ENCODE measurements at regions not wholly inside any gene's neighbourhood (a gene's known extent, or its start where the extent isn't known, plus 50 kb on each side); places are given as distances from the start of the nearest gene placed in this dataset.

DNA sequence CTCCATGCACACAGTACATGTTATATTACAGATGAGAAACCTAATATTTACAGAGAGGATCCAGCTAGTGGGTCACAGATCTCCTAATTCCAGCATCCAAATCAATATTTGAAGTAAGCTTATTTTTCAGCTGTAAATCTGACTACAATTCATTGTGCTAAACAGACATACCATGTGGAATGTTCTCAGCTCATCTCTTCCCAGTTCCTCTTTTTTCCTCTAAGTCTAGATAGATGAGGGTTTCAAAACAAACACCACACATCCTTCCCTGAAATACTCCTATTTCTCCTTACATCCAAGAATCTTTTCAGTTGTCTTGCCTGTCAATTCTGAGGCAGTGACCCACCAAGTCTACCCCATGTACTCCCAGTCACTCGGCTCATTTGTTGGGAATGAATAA lies 200.7 kb upstream of the PIK3C3 start:
- no peak for TF ChIP-seq ATF3 (IDR thresholded peaks at IDR 0.05)
- no peak overlapping the region for H3K27ac ChIP-seq (ENCODE audit: low read depth in 1 of 2, low read length in 2 of 2)
- no peaks in the 10 kb centered on the region for H3K9me3 ChIP-seq (ENCODE audit: control insufficient read depth in 4 of 4, low read length in 3 of 4)
- H3K36me3 ChIP-seq (ENCODE audit: control insufficient read depth in 4 of 4, insufficient read depth in 3 of 4, low read depth in 1 of 4, low read length in 3 of 4): no peaks in the 10 kb centered on the region
- peaks cover 0 to 2% (median 0%) of the 10 kb centered on the region in 4 donors for H3K27me3 ChIP-seq (ENCODE audit: control insufficient read depth in 4 of 4, insufficient read depth in 4 of 4, low read length in 3 of 4)
- H3K4me3 ChIP-seq (ENCODE audit: low read depth in 1 of 3, low read length in 3 of 3): no peak overlapping the region
- H3K4me1 ChIP-seq (ENCODE audit: control insufficient read depth in 4 of 4, insufficient read depth in 4 of 4, low read length in 3 of 4): no peaks in the 10 kb centered on the region
- H3K9ac ChIP-seq (ENCODE audit: low read depth in 1 of 2, low read length in 2 of 2): no peak overlapping the region
- DNase-seq (ENCODE audit: low spot score): no peak
- 74% methylated on average over 1 of the region's 1 CpG for WGBS

DNA sequence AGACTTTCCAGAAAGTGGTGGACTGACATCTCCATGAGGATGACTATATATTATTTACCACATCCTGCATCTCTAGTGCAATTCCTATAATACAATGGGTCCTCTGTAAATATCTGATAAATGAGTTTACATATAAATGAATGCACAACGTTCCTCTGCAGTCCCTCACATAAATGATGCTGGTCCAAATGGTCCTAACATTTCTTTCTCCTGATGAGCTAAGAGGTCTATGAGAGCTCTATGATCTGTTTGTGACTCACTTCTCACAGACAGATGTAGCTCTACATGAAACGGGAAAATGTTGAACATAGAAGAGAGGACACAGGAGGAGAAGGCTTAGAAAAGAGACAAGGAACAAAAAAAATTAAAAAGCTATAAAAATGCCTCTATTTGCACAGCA lies 201.2 kb upstream of the PIK3C3 start:
- WGBS: 37% methylated on average over 2 of the region's 2 CpGs
- H3K27me3 ChIP-seq (ENCODE audit: control insufficient read depth in 4 of 4, insufficient read depth in 4 of 4, low read length in 3 of 4): peaks cover 0 to 2% (median 0%) of the 10 kb centered on the region in 4 donors

GRCh38 chr18:41752826-41753225 lies 202.2 kb upstream of the PIK3C3 start:
- WGBS: 95% methylated on average over 6 of the region's 6 CpGs
- Histone ChIP-seq H3K4me1 (ENCODE audit: control insufficient read depth in 4 of 4, insufficient read depth in 4 of 4, low read length in 3 of 4) (no peaks in the 10 kb centered on the region), H3K27me3 (ENCODE audit: control insufficient read depth in 4 of 4, insufficient read depth in 4 of 4, low read length in 3 of 4) (peaks cover 0 to 2% (median 0%) of the 10 kb centered on the region in 4 donors), H3K9ac (ENCODE audit: low read depth in 1 of 2, low read length in 2 of 2) (no peak overlapping the region), H3K9me3 (ENCODE audit: control insufficient read depth in 4 of 4, low read length in 3 of 4) (no peaks in the 10 kb centered on the region), H3K36me3 (ENCODE audit: control insufficient read depth in 4 of 4, insufficient read depth in 3 of 4, low read depth in 1 of 4, low read length in 3 of 4) (no peaks in the 10 kb centered on the region), H3K27ac (ENCODE audit: low read depth in 1 of 2, low read length in 2 of 2) (no peak overlapping the region), H3K4me3 (ENCODE audit: low read depth in 1 of 3, low read length in 3 of 3) (no peak overlapping the region)
- no peak for DNase-seq (ENCODE audit: low spot score)
- TF ChIP-seq TAF1 (conservative IDR thresholded peaks at IDR 0.05) (no peak), REST (IDR thresholded peaks at IDR 0.05) (no peak), ZBTB33 (IDR thresholded peaks at IDR 0.05) (no peak), RAD21 (IDR thresholded peaks at IDR 0.05) (no peak), FOXA2 (IDR thresholded peaks at IDR 0.05) (no peak), GABPA (IDR thresholded peaks at IDR 0.05 in 1 of 2, conservative IDR thresholded peaks at IDR 0.05 in 1 of 2) (no peak), JUND (IDR thresholded peaks at IDR 0.05) (no peak), RXRA (IDR thresholded peaks at IDR 0.05) (no peak), ATF3 (IDR thresholded peaks at IDR 0.05) (no peak), EGR1 (IDR thresholded peaks at IDR 0.05; ENCODE audit: low read depth in 2 of 2) (no peak), MAX (IDR thresholded peaks at IDR 0.05) (no peak)

More for the DNA sequence above, 201.2 kb upstream of the PIK3C3 start:
- TF ChIP-seq RAD21 (IDR thresholded peaks at IDR 0.05) (no peak), SP1 (IDR thresholded peaks at IDR 0.05) (no peak), JUND (IDR thresholded peaks at IDR 0.05) (no peak), TAF1 (conservative IDR thresholded peaks at IDR 0.05) (no peak), HNF4A (conservative IDR thresholded peaks at IDR 0.05) (no peak), REST (IDR thresholded peaks at IDR 0.05) (no peak), FOXA2 (IDR thresholded peaks at IDR 0.05) (no peak)
- no peak overlapping the region for H3K4me3 ChIP-seq (ENCODE audit: low read depth in 1 of 3, low read length in 3 of 3)
- H3K9me3 ChIP-seq (ENCODE audit: control insufficient read depth in 4 of 4, low read length in 3 of 4): no peaks in the 10 kb centered on the region
- H3K36me3 ChIP-seq (ENCODE audit: control insufficient read depth in 4 of 4, insufficient read depth in 3 of 4, low read depth in 1 of 4, low read length in 3 of 4): no peaks in the 10 kb centered on the region
- H3K27ac ChIP-seq (ENCODE audit: low read depth in 1 of 2, low read length in 2 of 2): no peak overlapping the region
- no peak for DNase-seq (ENCODE audit: low spot score)
- no peaks in the 10 kb centered on the region for H3K4me1 ChIP-seq (ENCODE audit: control insufficient read depth in 4 of 4, insufficient read depth in 4 of 4, low read length in 3 of 4)
- no peak overlapping the region for H3K9ac ChIP-seq (ENCODE audit: low read depth in 1 of 2, low read length in 2 of 2)

All from liver (tissue), 7 donors.